Hepatocyte (in vitro differentiated cells): ENCODE measurements at regions not wholly inside any gene's neighbourhood (a gene's known extent, or its start where the extent isn't known, plus 50 kb on each side); places are given as distances from the start of the nearest gene placed in this dataset.
"Not testable (repeated sequence)": the region's sequence is repeated elsewhere in the genome, so short reads cannot be mapped to it uniquely, and the experiment has no call there.

ENCODE experiments used
- DNase-seq: peaks from one replicate; pipeline ENCODE4 v3.0.0-alpha.2; 2016; ENCODE audit warnings: low spot score
- H2AFZ ChIP-seq: fragments of 200-600 bp; sonication (generic); 2 replicates; pipeline ENCODE4 v1.6.0; 2016; ENCODE audit warnings: antibody characterized with exemption, mild to moderate bottlenecking
- H3K27ac ChIP-seq: fragments of 200-600 bp; sonication (generic); 2 replicates; pipeline ENCODE4 v1.5.1; 2016; ENCODE audit warnings: mild to moderate bottlenecking
- H3K27me3 ChIP-seq: fragments of 200-600 bp; sonication (generic); 2 replicates; pipeline ENCODE4 v1.6.1; 2016
- H3K36me3 ChIP-seq: fragments of 200-600 bp; sonication (generic); replicated peaks from 2 replicates; pipeline ENCODE4 v1.5.1; 2016; ENCODE audit warnings: low read depth; ENCODE audit not compliant: insufficient read depth
- H3K4me1 ChIP-seq: fragments of 200-600 bp; sonication (generic); 2 replicates; pipeline ENCODE4 v1.5.1; 2016; ENCODE audit warnings: mild to moderate bottlenecking, moderate library complexity; ENCODE audit not compliant: insufficient read depth
- H3K4me2 ChIP-seq: fragments of 200-600 bp; sonication (generic); 2 replicates; pipeline ENCODE4 v1.6.0; 2016
- H3K4me3 ChIP-seq: fragments of 200-600 bp; sonication (generic); 2 replicates; pipeline ENCODE4 v1.5.1; 2016; ENCODE audit warnings: mild to moderate bottlenecking
- H3K79me2 ChIP-seq: fragments of 200-600 bp; sonication (generic); 2 replicates; pipeline ENCODE4 v1.6.0; 2017; ENCODE audit warnings: mild to moderate bottlenecking
- H3K9me2 ChIP-seq: fragments of 200-600 bp; sonication (generic); replicated peaks from 2 replicates; pipeline ENCODE4 v1.6.0; 2017; ENCODE audit warnings: mild to moderate bottlenecking; ENCODE audit not compliant: insufficient read depth
- H3K9me3 ChIP-seq: fragments of 200-600 bp; sonication (generic); 2 replicates; pipeline ENCODE4 v1.5.1; 2016; ENCODE audit warnings: low read depth, mild to moderate bottlenecking
- H4K20me1 ChIP-seq: fragments of 200-600 bp; sonication (generic); 2 replicates; pipeline ENCODE4 v1.6.0; 2016; ENCODE audit warnings: mild to moderate bottlenecking; ENCODE audit not compliant: insufficient read depth, poor library complexity, severe bottlenecking
- CTCF ChIP-seq: fragments of 200-600 bp; sonication (generic); IDR thresholded peaks from 2 replicates; pipeline ENCODE4 v1.5.1; 2016; ENCODE audit warnings: antibody characterized with exemption, mild to moderate bottlenecking; ENCODE audit not compliant: poor library complexity
- EZH2 ChIP-seq: fragments of 200-600 bp; sonication (generic); IDR thresholded peaks from 2 replicates; pipeline ENCODE4 v1.6.1; 2016; ENCODE audit warnings: antibody characterized with exemption, mild to moderate bottlenecking, borderline replicate concordance
- EZH2phosphoT487 ChIP-seq: fragments of 200-600 bp; sonication (generic); IDR thresholded peaks from one replicate; pipeline ENCODE4 v1.6.1; 2018; ENCODE audit warnings: antibody characterized with exemption, mild to moderate bottlenecking, low read depth, moderate library complexity; ENCODE audit not compliant: unreplicated experiment, severe bottlenecking
- WGBS: methylation state at CpG from one replicate; pipeline ENCODE4 v1.1.6; 2016; ENCODE audit warnings: low lambda C conversion rate; ENCODE audit errors: missing lambda C conversion rate; 5-methylcytosine and 5-hydroxymethylcytosine counted together

DNA sequence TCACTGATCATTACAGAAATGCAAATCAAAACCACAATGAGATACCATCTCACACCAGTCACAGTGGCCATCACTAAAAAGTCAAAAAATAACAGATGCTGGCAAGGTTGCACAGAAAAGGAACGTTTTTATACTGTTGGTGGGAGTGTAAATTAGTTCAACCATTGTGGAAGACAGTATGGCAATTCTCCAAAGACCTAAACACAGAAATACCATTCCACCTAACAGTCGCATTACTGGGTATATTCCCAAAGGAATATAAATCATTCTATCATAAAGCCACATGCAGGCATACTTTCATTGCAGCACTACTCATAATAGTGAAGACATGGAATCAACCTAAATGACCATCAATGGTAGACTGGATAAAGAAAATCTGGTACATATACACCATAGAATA lies 83.2 kb upstream of the ARID5B start:
- not testable (repeated sequence) for H3K9me3 ChIP-seq, H4K20me1 ChIP-seq, H3K4me1 ChIP-seq, H3K27ac ChIP-seq, H2AFZ ChIP-seq, H3K4me3 ChIP-seq, H3K4me2 ChIP-seq, H3K9me2 ChIP-seq, H3K36me3 ChIP-seq, DNase-seq, H3K79me2 ChIP-seq, H3K27me3 ChIP-seq
- WGBS: 78% methylated on average over 2 of the region's 2 CpGs

GRCh38 chr10:61819208-61819607 lies 82.3 kb upstream of the ARID5B start:
- Histone ChIP-seq H4K20me1 (no peaks in the 10 kb centered on the region), H3K4me3 (no peak overlapping the region), H3K9me2 (no peaks in the 10 kb centered on the region), H3K79me2 (no peaks in the 10 kb centered on the region), H3K4me2 (no peak overlapping the region), H3K36me3 (no peaks in the 10 kb centered on the region), H3K27me3 (no peaks in the 10 kb centered on the region), H3K9me3 (no peaks in the 10 kb centered on the region), H2AFZ (no peak overlapping the region), H3K27ac (no peak overlapping the region), H3K4me1 (no peaks in the 10 kb centered on the region)
- WGBS: 85% methylated on average over 1 of the region's 1 CpG
- no peak for DNase-seq
- no peak for TF ChIP-seq EZH2
- TF ChIP-seq EZH2phosphoT487: no peak
- no peak for TF ChIP-seq CTCF

GRCh38 chr10:61821153-61821552 lies 80.3 kb upstream of the ARID5B start:
- no peak for DNase-seq
- no peaks in the 10 kb centered on the region for H3K36me3 ChIP-seq
- H3K4me3 ChIP-seq: no peak overlapping the region
- no peaks in the 10 kb centered on the region for H3K79me2 ChIP-seq
- no peaks in the 10 kb centered on the region for H3K9me3 ChIP-seq
- H4K20me1 ChIP-seq: no peaks in the 10 kb centered on the region
- no peaks in the 10 kb centered on the region for H3K4me1 ChIP-seq
- H2AFZ ChIP-seq: no peak overlapping the region
- no peak overlapping the region for H3K27ac ChIP-seq
- no peaks in the 10 kb centered on the region for H3K9me2 ChIP-seq
- no peak for TF ChIP-seq EZH2phosphoT487
- no peaks in the 10 kb centered on the region for H3K27me3 ChIP-seq
- WGBS: 77% methylated on average over 5 of the region's 5 CpGs
- no peak overlapping the region for H3K4me2 ChIP-seq

GRCh38 chr10:61821693-61822092 lies 79.8 kb upstream of the ARID5B start:
- Histone ChIP-seq H3K79me2 (no peaks in the 10 kb centered on the region), H3K4me3 (no peak overlapping the region), H3K9me2 (no peaks in the 10 kb centered on the region), H3K36me3 (no peaks in the 10 kb centered on the region), H3K9me3 (no peaks in the 10 kb centered on the region), H3K27ac (no peak overlapping the region), H3K4me2 (no peak overlapping the region), H4K20me1 (no peaks in the 10 kb centered on the region), H3K27me3 (no peaks in the 10 kb centered on the region), H3K4me1 (no peaks in the 10 kb centered on the region), H2AFZ (no peak overlapping the region)
- WGBS: 55% methylated on average over 1 of the region's 1 CpG
- TF ChIP-seq EZH2 (no peak), EZH2phosphoT487 (no peak), CTCF (no peak)
- no peak for DNase-seq

GRCh38 chr10:61822096-61822495 lies 79.4 kb upstream of the ARID5B start:
- H4K20me1 ChIP-seq: no peaks in the 10 kb centered on the region
- no peaks in the 10 kb centered on the region for H3K4me1 ChIP-seq
- no peaks in the 10 kb centered on the region for H3K9me3 ChIP-seq
- 72% methylated on average over 1 of the region's 1 CpG for WGBS
- no peaks in the 10 kb centered on the region for H3K36me3 ChIP-seq
- H3K4me2 ChIP-seq: no peak overlapping the region
- H2AFZ ChIP-seq: no peak overlapping the region
- no peaks in the 10 kb centered on the region for H3K27me3 ChIP-seq
- DNase-seq: no peak
- H3K27ac ChIP-seq: no peak overlapping the region
- TF ChIP-seq CTCF (no peak), EZH2phosphoT487 (no peak), EZH2 (no peak)
- H3K9me2 ChIP-seq: no peaks in the 10 kb centered on the region
- H3K79me2 ChIP-seq: no peaks in the 10 kb centered on the region
- no peak overlapping the region for H3K4me3 ChIP-seq
